ENCODE measurements at regions not wholly inside any gene's neighbourhood (a gene's known extent, or its start where the extent isn't known, plus 50 kb on each side); places are given as distances from the start of the nearest gene placed in this dataset.

DNA sequence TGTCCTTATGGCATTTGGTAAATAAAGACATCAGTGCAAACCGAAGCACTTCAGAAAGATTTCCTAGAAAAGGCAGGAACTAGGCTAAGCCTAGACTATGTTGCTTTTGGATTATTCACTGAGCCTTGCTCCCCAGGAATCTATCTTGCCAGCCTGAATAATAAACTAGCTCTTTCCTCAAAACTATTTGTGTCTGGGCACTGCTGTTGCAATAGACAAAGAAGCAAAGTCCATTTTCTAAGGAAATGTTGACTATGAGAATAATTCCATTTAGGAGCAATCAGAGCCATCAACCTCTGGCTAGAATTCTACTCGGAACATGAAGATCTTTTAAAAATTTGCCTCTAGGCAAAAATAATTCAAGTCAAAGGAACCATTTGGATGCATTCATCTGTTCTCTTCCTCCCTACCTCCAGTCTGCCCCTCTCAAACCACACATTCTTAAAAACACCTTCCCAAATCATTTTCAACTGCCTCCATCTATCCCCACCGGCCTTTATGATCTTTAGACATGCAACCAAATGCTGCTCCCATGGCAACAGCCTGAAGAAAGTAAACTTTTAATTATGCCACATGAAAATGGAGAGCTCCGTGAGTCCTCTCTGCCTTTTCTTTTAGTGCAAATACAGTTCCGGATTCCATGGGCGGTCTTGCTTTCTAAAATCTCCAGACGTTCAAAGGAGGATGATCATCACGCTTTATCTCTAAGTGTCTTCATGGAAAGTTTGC is 61.5 kb upstream of the FZD10 start:
- intact Hi-C loops (cut with micrococcal nuclease): no loop called here

DNA sequence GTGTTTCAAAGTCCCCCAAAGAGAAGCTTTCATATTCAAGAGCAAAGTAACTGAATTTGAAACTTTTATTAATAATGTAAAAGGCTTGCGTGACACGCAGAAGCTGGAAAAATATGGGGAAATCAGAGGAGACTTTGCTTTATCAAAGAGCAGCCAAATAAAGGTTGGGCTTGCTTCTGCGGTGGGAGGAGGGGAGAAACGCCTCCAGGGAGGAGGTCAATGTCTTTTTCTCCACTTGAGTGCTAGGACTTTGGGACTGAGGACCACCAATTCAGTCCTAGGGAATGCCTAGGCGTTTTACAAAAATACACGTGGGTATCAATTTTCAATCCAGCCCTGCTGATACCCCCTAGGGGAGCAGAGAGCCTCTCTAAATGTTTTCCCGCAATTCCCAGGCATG is 60.9 kb upstream of the FZD10 start:
- intact Hi-C loops (cut with micrococcal nuclease): no loop called here

DNA sequence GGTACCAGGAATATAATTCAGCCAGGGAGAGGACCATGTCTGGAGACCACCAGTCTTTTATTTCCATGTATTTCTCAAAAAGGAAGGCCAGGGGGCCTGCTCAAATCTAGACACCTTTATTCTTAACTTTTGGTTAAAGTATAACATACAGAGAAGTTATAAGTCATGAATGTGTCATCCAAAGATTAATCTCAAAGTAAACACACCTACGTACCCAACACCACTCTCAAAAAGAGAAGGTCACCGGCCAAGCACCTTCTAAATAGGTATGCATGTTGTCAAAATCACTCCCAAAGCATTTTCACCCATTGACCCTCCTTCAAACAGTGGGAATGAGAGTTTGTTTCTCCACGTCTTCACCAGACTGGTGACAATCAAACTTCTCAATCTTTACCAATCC is 60.0 kb upstream of the FZD10 start:
- intact Hi-C loops (cut with micrococcal nuclease): no loop called here

DNA sequence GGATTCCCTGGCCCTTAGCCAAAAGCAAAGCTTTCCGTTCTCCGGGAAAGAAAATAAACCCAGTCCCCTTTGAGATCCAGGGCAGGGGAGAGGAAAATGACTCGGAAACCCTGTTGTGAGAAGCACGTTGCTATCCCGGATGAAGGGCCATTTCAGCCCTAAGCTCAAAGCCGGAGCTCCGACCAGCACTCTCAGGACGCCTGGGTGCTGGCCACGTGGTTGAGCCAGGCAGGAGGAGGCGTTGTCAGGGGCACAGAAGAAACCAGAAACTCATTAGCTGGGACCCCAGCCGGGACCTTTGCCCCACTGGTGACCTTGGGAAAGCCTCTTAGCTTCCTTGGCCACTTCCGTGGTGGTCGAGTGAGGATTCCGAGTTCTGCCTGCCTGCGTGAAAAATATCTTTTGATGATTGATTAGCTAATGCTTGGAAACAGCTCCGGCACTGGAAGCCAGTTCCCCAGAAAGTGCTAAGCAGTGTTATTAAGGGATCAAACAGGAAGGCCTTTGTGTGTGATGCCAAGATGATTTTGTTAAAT is 57.6 kb upstream of the FZD10 start:
- intact Hi-C loops (cut with micrococcal nuclease): no loop called here

DNA sequence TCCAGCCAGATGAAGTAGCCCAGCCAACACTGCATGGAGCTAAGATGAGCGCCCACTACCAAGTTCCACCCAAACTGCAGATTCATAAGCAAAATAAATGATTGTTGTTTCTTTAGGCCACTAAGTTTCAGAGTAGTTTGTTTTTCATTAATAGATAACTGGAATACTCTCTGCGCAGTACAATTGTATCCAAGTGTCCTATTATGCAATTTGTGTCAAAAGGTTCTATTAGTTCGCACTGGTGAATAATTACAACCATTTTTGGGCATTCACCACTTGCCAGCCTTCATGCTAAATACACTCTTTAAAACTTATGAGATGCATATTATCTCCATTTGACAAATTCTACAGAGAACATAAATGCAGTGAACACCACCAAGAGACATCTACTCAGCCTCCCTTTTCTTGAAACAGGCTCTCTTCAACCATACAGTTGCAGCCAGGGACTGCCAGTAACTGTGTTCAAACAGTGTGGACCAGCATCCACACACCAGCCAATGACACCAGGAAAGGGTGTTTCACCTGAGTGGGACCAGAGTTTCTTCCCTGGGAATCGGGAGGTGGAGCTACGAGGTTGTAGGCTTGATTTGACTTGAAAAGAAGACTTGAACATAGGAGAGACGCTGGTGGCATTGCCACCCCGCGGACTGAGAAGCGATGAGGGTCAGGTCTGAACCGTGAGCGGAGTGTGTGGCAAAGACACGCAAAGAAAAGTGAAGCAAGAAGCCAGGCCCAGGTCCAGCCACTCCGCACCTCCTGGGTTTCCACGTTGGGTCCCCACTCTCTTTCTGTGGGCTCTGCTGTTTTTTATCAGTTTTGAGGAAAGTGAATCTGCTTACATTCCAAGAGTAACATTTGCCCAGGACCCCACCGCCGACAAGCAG is 53.0 kb upstream of the FZD10 start:
- intact Hi-C loops (cut with micrococcal nuclease): no loop called here

DNA sequence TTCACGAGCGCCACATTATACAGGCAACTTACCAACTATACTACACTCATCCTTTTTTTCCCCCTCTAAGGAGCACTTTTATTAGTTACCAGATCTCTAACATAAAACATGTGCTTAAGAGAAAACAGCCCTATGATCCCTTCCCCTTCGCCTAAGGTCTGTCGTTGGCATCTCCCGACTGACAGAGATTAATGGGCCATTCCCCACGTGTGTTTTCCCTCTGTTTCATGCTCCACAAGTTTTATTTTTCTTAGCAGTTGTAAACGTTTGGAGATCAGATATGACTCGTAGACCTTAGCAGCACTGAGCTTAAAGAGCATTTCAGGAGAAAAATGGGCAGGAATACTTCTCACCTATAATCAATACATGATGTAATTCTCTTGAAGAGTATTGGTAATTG is 51.4 kb upstream of the FZD10 start:
- intact Hi-C loops (cut with micrococcal nuclease): no loop called here

DNA sequence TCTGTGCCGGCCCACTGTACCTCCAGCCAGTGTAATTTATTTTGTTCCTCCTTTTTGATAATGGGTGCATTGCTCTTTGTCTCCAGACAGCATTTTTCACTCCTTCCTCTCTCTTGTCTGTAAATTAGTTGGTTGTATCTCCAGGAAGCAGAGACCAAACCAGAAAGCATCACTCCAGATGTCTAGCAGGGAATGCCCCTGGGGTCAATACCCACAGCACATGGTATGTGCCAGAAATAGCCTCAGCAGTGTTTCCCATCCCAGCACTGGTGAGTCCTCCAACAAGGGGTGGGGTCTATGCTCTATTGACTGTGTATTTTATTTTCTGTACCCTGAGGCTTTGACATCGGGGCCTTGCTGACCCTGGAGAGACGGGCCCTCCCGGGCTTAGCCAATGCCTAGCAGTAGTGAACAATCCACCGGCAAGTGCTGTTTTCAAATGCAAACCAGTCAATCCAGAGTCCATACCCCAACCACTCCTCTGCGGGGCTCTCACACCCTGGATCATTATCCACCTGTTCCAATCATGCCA is 50.2 kb upstream of the FZD10 start:
- intact Hi-C loops (cut with micrococcal nuclease): no loop called here

Data from T-helper 2 cell treated with Interferon-gamma antibody and Interleukin-4, amounts not matched to agents 100 ng/mL and 5 ng/mL, for 36 hours (primary cell).